OCI-LY3 (cell line): ENCODE measurements at regions not wholly inside any gene's neighbourhood (a gene's known extent, or its start where the extent isn't known, plus 50 kb on each side); places are given as distances from the start of the nearest gene placed in this dataset.

ENCODE experiments used
- H2AFZ ChIP-seq: fragments of 200-600, 300-600 bp; shearing (Covaris generic); 2 replicates; pipeline ENCODE4 v1.6.0; 2014; ENCODE audit warnings: antibody characterized with exemption, low read depth, low read length
- H3K27ac ChIP-seq: fragments of 200-600, 300-600 bp; sonication (generic); 2 replicates; pipeline ENCODE4 v1.5.1; 2014; ENCODE audit warnings: mild to moderate bottlenecking, low read length, moderate library complexity, mixed read lengths
- H3K27me3 ChIP-seq: fragments of 200-600, 300-600 bp; sonication (generic); 2 replicates; pipeline ENCODE4 v1.6.1; 2014; ENCODE audit warnings: low read depth, low read length, mixed read lengths
- H3K36me3 ChIP-seq: fragments of 200-600, 300-600 bp; sonication (generic); replicated peaks from 2 replicates; pipeline ENCODE3; 2014; ENCODE audit warnings: low read depth, low read length, mixed read lengths
- H3K4me1 ChIP-seq: fragments of 300-600, 200-600 bp; sonication (generic); 2 replicates; pipeline ENCODE4 v1.6.1; 2014; ENCODE audit warnings: low read length, mixed read lengths
- H3K4me2 ChIP-seq: fragments of 200-600, 300-600 bp; sonication (generic); 2 replicates; pipeline ENCODE4 v1.6.1; 2014; ENCODE audit warnings: low read length, mixed read lengths
- H3K4me3 ChIP-seq: fragments of 300-600, 200-600 bp; sonication (generic); 2 replicates; pipeline ENCODE4 v1.5.1; 2014; ENCODE audit warnings: antibody characterized with exemption, mild to moderate bottlenecking, low read length, moderate library complexity
- H3K79me2 ChIP-seq: fragments of 300-600, 200-600 bp; shearing (Covaris generic); 2 replicates; pipeline ENCODE4 v1.6.1; 2014; ENCODE audit warnings: mild to moderate bottlenecking, low read length, mixed read lengths
- H3K9ac ChIP-seq: fragments of 300-600, 200-600 bp; shearing (Covaris generic); 2 replicates; pipeline ENCODE4 v1.6.0; 2014; ENCODE audit warnings: mild to moderate bottlenecking, low read length, moderate library complexity
- H3K9me3 ChIP-seq: fragments of 200-600, 300-600 bp; shearing (Covaris generic); 2 replicates; pipeline ENCODE4 v1.6.1; 2014; ENCODE audit warnings: low read length, mixed read lengths; ENCODE audit not compliant: insufficient read depth
- H4K20me1 ChIP-seq: fragments of 200-600, 300-600 bp; sonication (generic); 2 replicates; pipeline ENCODE4 v1.6.1; 2016; ENCODE audit warnings: low read length, mixed read lengths; ENCODE audit not compliant: insufficient read depth
- EZH2phosphoT487 ChIP-seq: fragments of 200-600 bp; shearing (Covaris generic); IDR thresholded peaks from 2 replicates; pipeline ENCODE4 v1.6.1; 2018; ENCODE audit warnings: antibody characterized with exemption, mixed run types, low read depth
- TF ChIP-seq, protein P1 (sequence below): fragments of 200-600, 300-600 bp; sonication (generic); IDR thresholded peaks from 2 replicates; pipeline ENCODE4 v1.5.1; 2014; ENCODE audit warnings: antibody characterized with exemption, low read length, low read depth

DNA sequence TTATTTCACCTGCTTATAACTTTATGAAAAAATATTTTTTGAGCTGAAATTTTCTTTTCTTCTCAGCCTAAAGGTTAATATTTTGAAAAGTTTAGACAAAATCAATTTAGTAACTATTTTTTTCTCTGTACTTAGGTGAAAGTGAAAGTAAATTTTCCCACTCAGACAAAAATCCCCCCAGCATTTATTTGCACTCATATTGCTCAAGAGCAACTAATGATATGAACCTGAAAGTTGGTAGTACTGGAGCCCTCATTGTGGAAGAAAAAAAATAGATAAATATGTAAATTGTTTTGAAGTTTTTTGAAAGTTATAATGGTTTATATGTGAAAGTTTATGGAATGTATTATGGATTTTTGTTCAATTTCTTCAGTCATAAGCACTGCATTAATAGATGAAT, 1005.9 kb upstream of the ATXN7L3B start:
- Histone ChIP-seq H3K9ac (no peak overlapping the region), H3K9me3 (no peaks in the 10 kb centered on the region), H3K79me2 (no peaks in the 10 kb centered on the region), H3K36me3 (no peaks in the 10 kb centered on the region), H3K27me3 (no peaks in the 10 kb centered on the region), H3K4me1 (no peaks in the 10 kb centered on the region), H3K4me3 (no peak overlapping the region), H3K27ac (no peak overlapping the region), H2AFZ (no peak overlapping the region), H3K4me2 (no peak overlapping the region), H4K20me1 (no peaks in the 10 kb centered on the region)
- TF ChIP-seq, protein P1, sequence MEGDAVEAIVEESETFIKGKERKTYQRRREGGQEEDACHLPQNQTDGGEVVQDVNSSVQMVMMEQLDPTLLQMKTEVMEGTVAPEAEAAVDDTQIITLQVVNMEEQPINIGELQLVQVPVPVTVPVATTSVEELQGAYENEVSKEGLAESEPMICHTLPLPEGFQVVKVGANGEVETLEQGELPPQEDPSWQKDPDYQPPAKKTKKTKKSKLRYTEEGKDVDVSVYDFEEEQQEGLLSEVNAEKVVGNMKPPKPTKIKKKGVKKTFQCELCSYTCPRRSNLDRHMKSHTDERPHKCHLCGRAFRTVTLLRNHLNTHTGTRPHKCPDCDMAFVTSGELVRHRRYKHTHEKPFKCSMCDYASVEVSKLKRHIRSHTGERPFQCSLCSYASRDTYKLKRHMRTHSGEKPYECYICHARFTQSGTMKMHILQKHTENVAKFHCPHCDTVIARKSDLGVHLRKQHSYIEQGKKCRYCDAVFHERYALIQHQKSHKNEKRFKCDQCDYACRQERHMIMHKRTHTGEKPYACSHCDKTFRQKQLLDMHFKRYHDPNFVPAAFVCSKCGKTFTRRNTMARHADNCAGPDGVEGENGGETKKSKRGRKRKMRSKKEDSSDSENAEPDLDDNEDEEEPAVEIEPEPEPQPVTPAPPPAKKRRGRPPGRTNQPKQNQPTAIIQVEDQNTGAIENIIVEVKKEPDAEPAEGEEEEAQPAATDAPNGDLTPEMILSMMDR: no peak
- TF ChIP-seq EZH2phosphoT487: no peak

DNA sequence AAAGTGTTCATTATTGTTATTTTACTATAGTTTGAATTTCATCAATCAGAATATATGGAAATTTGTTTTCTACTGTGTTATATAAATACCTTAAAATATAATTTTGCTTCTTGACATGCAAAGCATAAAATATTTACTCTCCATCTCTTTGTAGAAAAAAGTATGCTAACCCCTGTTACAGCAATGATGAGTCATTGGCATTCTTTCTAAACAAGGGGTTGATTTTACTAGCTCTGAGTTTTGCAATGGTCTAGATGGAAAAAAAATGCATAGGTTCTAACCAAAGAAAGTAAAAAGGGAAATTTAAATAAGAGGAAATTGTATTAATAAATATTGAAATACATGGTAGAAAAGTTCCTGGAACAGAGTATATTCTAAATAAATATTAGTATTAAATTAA, 990.2 kb upstream of the ATXN7L3B start:
- no peak overlapping the region for H3K4me2 ChIP-seq
- no peaks in the 10 kb centered on the region for H3K9me3 ChIP-seq
- H3K27ac ChIP-seq: no peak overlapping the region
- no peaks in the 10 kb centered on the region for H4K20me1 ChIP-seq
- no peaks in the 10 kb centered on the region for H3K79me2 ChIP-seq
- no peak overlapping the region for H2AFZ ChIP-seq
- no peak for TF ChIP-seq EZH2phosphoT487
- TF ChIP-seq, protein P1: no peak
- H3K27me3 ChIP-seq: no peaks in the 10 kb centered on the region
- no peak overlapping the region for H3K4me3 ChIP-seq
- H3K36me3 ChIP-seq: no peaks in the 10 kb centered on the region
- H3K4me1 ChIP-seq: no peaks in the 10 kb centered on the region
- no peak overlapping the region for H3K9ac ChIP-seq

DNA sequence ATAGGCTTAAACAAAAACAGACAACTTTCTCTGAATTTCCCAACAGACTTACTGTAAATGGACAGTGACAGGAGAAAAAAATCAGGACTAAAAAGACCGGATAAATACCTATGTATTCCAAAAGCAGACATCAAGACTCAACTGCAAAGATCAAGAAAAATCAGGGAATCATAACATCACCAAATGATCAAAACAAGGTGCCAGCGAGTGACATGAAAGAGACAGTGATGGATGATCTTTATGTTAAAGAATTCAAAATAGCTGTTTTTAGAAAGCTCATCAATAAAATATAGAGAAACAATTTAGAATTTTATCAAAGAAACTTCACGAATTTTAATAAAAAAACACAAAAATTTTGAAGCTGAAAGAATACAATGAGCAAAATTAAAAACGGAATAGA, 952.5 kb upstream of the ATXN7L3B start:
- no peak overlapping the region for H3K4me2 ChIP-seq
- H3K4me1 ChIP-seq: no peaks in the 10 kb centered on the region
- H2AFZ ChIP-seq: no peak overlapping the region
- no peak overlapping the region for H3K4me3 ChIP-seq
- H3K9me3 ChIP-seq: no peaks in the 10 kb centered on the region
- H3K27me3 ChIP-seq: no peaks in the 10 kb centered on the region
- TF ChIP-seq EZH2phosphoT487: no peak
- TF ChIP-seq, protein P1: no peak
- H3K27ac ChIP-seq: no peak overlapping the region
- no peaks in the 10 kb centered on the region for H4K20me1 ChIP-seq
- no peaks in the 10 kb centered on the region for H3K79me2 ChIP-seq
- H3K36me3 ChIP-seq: no peaks in the 10 kb centered on the region
- no peak overlapping the region for H3K9ac ChIP-seq

DNA sequence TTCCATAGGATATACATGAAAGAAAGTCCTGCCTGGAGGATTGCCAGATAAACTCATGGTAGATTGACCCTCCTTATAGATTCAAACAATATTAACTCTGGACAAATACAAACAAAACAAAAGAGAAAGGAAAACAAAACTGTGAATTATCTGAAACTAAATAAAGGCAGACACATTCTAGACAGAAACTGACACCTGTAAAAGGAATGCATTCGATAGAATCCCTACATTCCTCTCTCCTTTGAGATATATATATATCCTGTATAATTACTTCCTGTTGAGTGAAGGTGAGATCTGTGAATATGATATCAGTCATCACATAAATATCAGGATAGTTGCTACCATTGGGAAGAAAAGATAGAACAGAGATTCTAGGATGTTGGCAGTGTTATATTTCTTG, 948.4 kb upstream of the ATXN7L3B start:
- H3K27me3 ChIP-seq: no peaks in the 10 kb centered on the region
- H2AFZ ChIP-seq: no peak overlapping the region
- TF ChIP-seq, protein P1: no peak
- no peak for TF ChIP-seq EZH2phosphoT487
- no peak overlapping the region for H3K9ac ChIP-seq
- H3K79me2 ChIP-seq: no peaks in the 10 kb centered on the region
- no peaks in the 10 kb centered on the region for H4K20me1 ChIP-seq
- H3K4me3 ChIP-seq: no peak overlapping the region
- H3K9me3 ChIP-seq: no peaks in the 10 kb centered on the region
- no peak overlapping the region for H3K4me2 ChIP-seq
- H3K36me3 ChIP-seq: no peaks in the 10 kb centered on the region
- no peak overlapping the region for H3K27ac ChIP-seq
- no peaks in the 10 kb centered on the region for H3K4me1 ChIP-seq
